HG03045 (cell line): ENCODE measurements at regions not wholly inside any gene's neighbourhood (a gene's known extent, or its start where the extent isn't known, plus 50 kb on each side); places are given as distances from the start of the nearest gene placed in this dataset.

Experiments
- ATAC-seq: cut with Tn5 transposase; IDR thresholded peaks from one replicate; pipeline ENCODE4 v1.9.1; 2021; ENCODE audit warnings: mild to moderate bottlenecking, moderate library complexity; ENCODE audit not compliant: unreplicated experiment

DNA sequence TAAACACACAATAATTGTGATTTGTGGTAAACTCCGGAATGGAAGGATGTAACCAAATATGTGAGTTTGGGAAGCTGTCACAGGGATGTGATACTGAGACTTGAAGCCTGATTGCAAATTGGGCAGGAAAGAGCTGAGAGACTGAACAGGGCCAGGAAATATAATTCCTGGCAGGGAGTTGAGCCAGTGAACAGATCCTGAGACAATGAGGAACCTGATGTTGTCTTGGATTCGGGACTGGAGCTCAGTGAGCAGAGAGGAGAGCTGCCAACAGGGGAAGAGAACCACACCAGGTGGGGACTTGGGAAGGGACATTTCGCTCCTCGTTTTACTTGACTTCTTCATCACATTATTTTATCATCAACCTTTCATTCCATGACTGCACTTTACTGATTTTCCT, 386.0 kb downstream of the TLL1 start:
- ATAC-seq: no peak

- ATAC-seq: no peak
Observed at GRCh38 chr4:166274136-166274761, 401.2 kb downstream of the TLL1 start.

- ATAC-seq: no peak
Observed at GRCh38 chr4:166274775-166275174, 401.7 kb downstream of the TLL1 start.

- ATAC-seq: no peak
Observed at GRCh38 chr4:166277401-166277800, 404.4 kb downstream of the TLL1 start.

DNA sequence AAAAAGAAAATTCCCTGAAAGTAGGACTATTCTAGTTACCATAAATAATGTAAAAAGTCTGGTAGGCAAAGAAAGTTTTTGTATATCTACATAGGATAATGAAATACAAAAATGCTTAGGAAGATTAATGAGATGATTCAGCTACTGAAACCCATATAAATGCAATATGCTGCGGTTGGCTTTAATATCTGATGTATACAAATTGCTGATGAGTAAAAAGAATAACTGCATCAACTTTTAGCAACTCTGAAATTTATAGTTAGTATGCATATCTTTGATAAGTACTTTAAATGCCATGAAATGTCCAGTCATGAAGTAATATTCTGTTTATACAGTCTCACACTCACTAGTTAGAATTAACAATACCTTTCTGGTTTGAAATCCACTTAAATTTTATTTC, 404.8 kb downstream of the TLL1 start:
- no peak for ATAC-seq

- ATAC-seq: no peak
Observed at GRCh38 chr4:166279261-166279660, 406.2 kb downstream of the TLL1 start.

DNA sequence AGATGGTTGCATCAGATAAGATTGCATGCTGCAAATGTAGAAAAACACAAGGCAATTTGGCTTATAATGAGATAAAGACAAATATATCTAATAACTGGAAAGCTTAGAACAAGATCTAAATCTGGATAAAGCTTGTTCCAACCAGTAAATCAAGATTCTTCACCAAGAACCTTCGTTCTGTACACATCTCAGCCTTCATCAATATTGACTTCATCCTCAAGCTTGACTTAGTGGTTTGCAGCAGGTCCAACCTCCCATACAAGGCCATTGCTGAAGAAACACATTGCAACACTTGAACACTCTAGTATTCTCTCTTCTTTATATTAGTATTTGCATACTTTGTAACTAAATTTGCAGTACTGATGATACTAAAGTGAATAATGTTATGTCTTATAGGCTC, 407.6 kb downstream of the TLL1 start:
- no peak for ATAC-seq

GRCh38 chr4:166282081-166282770, 409.2 kb downstream of the TLL1 start:
- ATAC-seq: no peak

- ATAC-seq: no peak
Observed at GRCh38 chr4:166284221-166284620, 411.2 kb downstream of the TLL1 start.

GRCh38 chr4:166290426-166290825, 417.4 kb downstream of the TLL1 start:
- no peak for ATAC-seq

- ATAC-seq: no peak
Observed at GRCh38 chr4:166293556-166293955, 420.5 kb downstream of the TLL1 start.

DNA sequence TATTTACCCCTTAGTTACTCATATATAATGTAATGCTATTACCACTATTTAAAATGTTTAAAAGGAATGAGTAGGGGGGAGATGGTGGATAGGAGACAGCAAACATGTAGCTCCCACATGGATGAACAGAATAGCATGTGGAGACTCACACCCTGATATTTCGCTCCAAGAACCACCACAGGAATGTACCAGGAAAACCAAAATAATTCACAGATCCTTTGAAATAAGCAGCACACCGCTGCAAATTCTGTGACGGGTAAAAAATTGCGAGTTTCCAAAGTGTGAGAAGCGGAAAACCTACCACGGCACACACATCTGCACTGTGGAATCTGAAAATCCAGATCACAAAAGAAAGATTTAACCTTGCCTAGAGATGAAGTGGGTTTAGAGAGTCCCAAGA, 428.2 kb downstream of the TLL1 start:
- no peak for ATAC-seq

- no peak for ATAC-seq
Observed at GRCh38 chr4:166308647-166309046, 435.6 kb downstream of the TLL1 start.

GRCh38 chr4:166309286-166309685, 436.2 kb downstream of the TLL1 start:
- no peak for ATAC-seq

DNA sequence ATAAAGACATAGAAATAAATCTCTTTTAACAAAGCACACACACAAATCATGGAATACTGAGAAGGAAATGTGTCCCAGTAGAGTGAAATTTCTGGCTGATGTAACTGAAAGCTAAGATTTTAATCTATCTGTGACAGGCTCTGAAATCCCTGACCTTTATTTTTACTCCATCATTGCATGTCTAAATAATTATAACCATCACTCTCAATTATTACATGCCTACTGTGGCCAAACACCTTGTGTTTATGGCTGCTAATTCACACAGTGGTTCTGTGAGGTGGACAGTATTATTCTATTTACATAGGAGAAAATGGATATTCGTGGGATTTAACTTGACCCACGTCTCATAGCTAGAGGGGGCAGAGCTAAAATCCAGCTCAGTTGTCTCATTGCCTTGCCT, 438.1 kb downstream of the TLL1 start:
- ATAC-seq: no peak

- no peak for ATAC-seq
Observed at GRCh38 chr4:166312166-166312565, 439.1 kb downstream of the TLL1 start.

GRCh38 chr4:166314902-166315301, 441.9 kb downstream of the TLL1 start:
- ATAC-seq: no peak

- ATAC-seq: no peak
Observed at GRCh38 chr4:166315721-166316467, 442.9 kb downstream of the TLL1 start.

DNA sequence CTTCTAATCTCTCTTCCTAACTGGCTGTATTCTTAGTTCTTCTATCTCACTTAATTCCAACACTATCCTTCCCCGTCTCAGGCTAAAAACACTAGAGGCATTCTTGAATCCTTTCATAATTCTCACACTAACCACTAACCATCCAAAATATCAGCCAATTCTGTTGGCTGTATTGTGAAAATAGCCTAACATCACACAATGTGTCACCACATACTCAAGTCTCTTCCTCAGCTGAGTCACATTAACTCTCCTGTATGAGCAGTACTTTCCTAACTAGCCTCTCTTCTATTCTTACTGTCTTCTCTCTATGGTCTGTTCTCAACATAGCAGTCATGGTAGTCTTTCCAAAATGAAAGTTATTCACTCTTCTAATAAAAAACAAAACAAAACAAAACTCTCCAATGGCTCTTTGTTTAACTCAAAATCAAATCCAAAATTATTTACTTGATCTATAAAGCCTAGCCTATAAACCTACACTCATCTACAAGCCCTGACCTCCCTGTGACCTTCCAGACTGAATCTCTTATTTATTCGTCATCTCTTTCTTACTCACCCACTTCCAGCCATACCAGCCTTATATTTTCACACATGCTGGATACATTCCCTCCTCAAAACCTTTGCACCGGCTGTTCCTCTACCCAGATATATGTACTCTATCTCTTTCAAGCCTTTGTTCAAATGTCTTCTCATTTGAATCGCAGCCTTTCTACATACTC, 445.9 kb downstream of the TLL1 start:
- ATAC-seq: no peak

DNA sequence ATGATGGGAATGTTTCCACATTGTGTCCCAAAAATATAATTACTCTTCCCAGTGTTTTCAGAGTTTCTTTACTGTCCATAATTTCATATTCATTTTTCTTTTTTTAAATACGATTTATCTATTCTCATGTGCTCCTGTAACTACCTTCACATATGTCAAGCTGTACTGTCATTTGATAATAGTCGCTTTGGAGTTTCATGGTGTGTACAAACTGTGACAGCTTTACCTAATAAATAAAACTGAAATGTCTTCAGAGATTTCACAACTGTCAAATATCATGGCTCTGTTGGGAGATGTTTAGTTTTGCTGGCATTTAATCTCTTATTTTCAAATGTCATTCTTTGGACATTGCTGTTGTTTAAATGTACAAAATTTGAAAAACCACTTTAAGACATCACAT, 450.2 kb downstream of the TLL1 start:
- ATAC-seq: no peak

DNA sequence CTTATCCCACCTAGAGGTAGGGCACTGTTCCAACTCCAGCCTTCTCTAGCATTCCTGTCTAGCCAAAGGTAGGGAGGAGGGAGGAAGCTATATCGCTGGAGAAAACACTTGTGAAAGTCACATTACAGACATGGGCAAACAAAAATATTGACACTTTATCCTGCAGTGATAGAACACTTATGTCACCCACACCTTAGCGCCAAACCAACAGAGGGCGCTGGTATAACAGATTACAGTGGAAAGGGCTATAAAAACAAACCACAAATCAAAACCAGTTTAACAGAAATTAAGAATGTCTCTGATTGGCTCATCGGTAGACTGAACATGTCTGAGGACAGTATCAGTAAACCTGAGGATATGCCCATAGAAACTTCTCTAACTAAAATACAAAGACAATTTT, 451.3 kb downstream of the TLL1 start:
- no peak for ATAC-seq
